Neural progenitor cell (in vitro differentiated cells): ENCODE measurements at regions not wholly inside any gene's neighbourhood (a gene's known extent, or its start where the extent isn't known, plus 50 kb on each side); places are given as distances from the start of the nearest gene placed in this dataset.

ENCODE experiments used
- EZH2 ChIP-seq: fragments of 200-600 bp; sonication (generic); IDR thresholded peaks from 2 replicates; pipeline ENCODE4 v1.6.1; 2017; ENCODE audit warnings: antibody characterized with exemption, mild to moderate bottlenecking, moderate library complexity
- EZH2phosphoT487 ChIP-seq: fragments of 200-600 bp; sonication (generic); IDR thresholded peaks from 2 replicates; pipeline ENCODE4 v1.6.1; 2017; ENCODE audit warnings: antibody characterized with exemption
- TF ChIP-seq, protein P1 (sequence below): fragments of 200-600 bp; sonication (generic); IDR thresholded peaks from 2 replicates; pipeline ENCODE4 v1.5.1; 2017; ENCODE audit warnings: antibody characterized with exemption, mild to moderate bottlenecking

DNA sequence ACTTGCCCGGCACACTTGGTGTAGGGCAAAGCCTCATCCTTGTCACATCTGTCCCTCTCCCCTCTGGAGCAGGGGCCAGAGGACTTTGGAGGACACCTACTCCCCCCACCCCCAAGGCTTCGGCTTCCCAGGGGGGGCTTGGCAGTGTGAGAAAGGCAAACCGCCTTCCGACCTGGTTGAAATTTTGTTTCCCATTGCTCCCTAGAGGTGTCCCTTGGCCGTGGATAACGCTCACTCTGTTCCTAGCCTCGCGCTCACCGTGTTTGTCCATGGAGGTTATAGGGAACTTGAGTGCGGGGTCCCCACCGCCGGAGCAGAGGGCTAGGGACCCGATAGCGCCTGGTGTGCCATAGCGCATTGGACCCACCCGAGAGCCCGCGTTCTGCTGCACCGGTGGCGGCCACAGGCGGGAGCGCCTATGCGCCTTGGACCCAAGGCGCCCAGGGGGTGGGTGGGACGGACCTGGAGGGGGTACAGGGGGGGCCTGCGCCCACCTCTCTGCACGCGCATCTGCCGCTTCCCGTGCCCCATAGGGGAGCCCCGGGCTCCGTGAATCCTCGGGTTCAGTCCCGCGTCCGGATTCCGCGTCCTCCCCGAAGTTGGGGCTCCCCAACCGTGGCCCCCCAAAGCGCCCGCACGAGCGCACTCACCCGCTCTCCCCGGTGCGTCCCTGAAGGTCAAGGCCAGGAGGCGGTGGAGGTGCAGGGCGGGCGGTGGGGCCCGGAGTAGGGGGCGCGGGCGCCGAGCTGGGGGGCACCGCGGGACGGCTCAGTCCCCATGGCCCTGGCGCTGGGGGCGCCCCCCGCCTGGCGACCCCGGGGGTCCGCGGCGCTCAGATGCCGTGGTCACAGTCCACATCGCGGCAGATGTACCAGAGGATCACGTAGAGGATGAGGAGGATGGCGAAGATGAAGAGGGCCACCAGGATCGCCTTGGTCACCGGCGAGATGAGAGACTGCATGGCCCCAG, 82.7 kb upstream of the DHRSX start:
- TF ChIP-seq, protein P1, sequence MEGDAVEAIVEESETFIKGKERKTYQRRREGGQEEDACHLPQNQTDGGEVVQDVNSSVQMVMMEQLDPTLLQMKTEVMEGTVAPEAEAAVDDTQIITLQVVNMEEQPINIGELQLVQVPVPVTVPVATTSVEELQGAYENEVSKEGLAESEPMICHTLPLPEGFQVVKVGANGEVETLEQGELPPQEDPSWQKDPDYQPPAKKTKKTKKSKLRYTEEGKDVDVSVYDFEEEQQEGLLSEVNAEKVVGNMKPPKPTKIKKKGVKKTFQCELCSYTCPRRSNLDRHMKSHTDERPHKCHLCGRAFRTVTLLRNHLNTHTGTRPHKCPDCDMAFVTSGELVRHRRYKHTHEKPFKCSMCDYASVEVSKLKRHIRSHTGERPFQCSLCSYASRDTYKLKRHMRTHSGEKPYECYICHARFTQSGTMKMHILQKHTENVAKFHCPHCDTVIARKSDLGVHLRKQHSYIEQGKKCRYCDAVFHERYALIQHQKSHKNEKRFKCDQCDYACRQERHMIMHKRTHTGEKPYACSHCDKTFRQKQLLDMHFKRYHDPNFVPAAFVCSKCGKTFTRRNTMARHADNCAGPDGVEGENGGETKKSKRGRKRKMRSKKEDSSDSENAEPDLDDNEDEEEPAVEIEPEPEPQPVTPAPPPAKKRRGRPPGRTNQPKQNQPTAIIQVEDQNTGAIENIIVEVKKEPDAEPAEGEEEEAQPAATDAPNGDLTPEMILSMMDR = no peak
- peak; percentile 96 for TF ChIP-seq EZH2
- peak; percentile 87 for TF ChIP-seq EZH2phosphoT487
